ENCODE measurements at regions not wholly inside any gene's neighbourhood (a gene's known extent, or its start where the extent isn't known, plus 50 kb on each side); places are given as distances from the start of the nearest gene placed in this dataset.

DNA sequence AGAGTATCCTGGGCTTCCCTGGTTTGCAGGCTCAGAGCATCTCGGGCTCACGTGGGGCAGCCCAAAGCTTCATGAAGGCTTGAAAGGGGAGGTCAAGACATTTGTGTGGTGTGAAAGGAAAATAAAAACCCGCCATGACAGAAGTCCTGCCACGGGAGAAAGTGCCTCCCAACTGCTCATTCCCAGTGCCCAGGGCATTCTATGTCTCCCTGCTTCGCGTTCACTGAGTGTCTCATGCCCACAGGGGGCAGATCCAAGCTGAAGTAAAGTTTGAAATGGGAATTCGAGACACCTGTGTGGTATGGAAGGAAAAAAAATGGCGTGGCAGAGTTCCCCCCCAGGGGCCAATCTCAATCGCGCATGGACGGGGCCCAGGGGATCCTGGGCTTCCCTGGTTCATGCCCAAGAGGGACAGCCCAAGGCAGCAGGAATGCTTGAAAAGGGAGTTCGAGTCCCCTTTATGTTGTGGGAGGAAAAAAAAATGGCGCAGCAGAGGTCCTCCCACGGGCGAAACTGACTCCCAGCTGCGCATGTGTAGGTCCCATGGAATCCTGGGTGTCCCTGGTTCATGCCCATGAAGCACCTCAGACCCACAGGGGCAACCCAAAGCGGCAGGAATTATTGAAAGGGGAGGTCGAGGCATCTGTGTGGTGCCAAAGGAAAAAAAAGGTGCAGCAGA lies 576.7 kb downstream of the ALG10 start (continued):
- no peak for TF ChIP-seq ZNF792 (CRISPR knock-in tag; IDR thresholded peaks at IDR 0.05)

DNA sequence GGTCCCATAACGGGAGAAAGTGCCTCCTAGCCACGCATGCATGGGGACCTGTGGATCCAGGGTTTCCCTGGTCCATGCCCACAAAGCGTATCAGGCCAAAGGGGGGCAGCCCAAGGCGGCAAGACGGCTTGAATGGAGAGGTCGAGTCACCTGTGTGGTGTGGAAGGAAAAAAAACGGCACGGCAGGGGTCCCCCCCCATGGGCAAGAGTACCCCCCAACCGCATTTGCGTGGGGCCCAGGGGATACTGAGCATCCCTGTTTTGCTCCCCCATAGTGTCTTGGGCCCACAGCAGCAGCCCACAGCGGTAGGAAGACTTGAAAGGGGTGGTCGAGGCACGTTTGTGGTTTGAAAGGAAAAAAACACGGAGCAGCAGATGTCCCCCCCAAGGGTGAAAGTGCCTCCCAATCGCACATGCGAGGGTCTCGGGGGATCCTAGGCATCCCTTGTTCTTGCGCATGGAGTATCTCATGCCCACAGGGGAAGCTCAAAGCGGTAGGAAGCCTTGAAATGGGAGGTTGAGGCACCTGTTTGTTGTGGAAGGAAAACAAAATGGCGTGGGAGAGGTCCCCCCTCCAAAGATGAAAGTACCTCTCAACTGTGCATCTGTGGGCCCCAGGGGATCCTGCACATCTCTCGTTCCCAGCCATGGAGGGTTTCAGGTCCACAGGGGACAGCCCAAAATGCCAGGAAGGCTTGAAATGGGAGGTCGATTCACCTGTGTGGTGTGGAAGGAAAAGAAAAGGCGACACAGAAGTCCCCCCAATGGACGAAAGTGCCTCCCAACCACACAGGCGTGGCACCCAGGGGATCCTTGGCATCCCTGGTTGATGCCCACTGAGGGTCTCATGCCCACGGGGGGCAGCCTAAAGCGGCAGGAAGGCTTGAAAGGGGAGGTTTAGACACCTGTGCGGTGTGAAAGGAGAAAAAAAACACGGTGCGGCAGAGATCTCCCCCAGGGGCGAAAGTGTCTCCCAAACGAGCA lies 577.5 kb downstream of the ALG10 start:
- 21% methylated on average over 32 of the region's 32 CpGs for WGBS (ENCODE audit: low lambda C conversion rate)
- POLR2A ChIA-PET, result no interaction called here
- TF ChIP-seq, protein P1, sequence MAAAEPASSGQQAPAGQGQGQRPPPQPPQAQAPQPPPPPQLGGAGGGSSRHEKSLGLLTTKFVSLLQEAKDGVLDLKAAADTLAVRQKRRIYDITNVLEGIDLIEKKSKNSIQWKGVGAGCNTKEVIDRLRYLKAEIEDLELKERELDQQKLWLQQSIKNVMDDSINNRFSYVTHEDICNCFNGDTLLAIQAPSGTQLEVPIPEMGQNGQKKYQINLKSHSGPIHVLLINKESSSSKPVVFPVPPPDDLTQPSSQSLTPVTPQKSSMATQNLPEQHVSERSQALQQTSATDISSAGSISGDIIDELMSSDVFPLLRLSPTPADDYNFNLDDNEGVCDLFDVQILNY (CRISPR knock-in tag; conservative IDR thresholded peaks at IDR 0.05), result no peak
- no peak for TF ChIP-seq ZSCAN20 (CRISPR knock-in tag; IDR thresholded peaks at IDR 0.05; ENCODE audit: borderline replicate concordance)
- TF ChIP-seq, protein P2, sequence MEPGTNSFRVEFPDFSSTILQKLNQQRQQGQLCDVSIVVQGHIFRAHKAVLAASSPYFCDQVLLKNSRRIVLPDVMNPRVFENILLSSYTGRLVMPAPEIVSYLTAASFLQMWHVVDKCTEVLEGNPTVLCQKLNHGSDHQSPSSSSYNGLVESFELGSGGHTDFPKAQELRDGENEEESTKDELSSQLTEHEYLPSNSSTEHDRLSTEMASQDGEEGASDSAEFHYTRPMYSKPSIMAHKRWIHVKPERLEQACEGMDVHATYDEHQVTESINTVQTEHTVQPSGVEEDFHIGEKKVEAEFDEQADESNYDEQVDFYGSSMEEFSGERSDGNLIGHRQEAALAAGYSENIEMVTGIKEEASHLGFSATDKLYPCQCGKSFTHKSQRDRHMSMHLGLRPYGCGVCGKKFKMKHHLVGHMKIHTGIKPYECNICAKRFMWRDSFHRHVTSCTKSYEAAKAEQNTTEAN (CRISPR knock-in tag; conservative IDR thresholded peaks at IDR 0.05), result no peak
- no peak for TF ChIP-seq ATF7 (IDR thresholded peaks at IDR 0.05)
- TF ChIP-seq ATF7 (CRISPR knock-in tag; IDR thresholded peaks at IDR 0.05), result no peak
- TF ChIP-seq, protein P3, sequence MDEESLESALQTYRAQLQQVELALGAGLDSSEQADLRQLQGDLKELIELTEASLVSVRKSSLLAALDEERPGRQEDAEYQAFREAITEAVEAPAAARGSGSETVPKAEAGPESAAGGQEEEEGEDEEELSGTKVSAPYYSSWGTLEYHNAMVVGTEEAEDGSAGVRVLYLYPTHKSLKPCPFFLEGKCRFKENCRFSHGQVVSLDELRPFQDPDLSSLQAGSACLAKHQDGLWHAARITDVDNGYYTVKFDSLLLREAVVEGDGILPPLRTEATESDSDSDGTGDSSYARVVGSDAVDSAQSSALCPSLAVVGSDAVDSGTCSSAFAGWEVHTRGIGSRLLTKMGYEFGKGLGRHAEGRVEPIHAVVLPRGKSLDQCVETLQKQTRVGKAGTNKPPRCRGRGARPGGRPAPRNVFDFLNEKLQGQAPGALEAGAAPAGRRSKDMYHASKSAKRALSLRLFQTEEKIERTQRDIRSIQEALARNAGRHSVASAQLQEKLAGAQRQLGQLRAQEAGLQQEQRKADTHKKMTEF (CRISPR knock-in tag; IDR thresholded peaks at IDR 0.05), result no peak
- TF ChIP-seq, protein P4, sequence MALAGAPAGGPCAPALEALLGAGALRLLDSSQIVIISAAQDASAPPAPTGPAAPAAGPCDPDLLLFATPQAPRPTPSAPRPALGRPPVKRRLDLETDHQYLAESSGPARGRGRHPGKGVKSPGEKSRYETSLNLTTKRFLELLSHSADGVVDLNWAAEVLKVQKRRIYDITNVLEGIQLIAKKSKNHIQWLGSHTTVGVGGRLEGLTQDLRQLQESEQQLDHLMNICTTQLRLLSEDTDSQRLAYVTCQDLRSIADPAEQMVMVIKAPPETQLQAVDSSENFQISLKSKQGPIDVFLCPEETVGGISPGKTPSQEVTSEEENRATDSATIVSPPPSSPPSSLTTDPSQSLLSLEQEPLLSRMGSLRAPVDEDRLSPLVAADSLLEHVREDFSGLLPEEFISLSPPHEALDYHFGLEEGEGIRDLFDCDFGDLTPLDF (CRISPR knock-in tag; IDR thresholded peaks at IDR 0.05), result no peak
- TF ChIP-seq, protein P5, sequence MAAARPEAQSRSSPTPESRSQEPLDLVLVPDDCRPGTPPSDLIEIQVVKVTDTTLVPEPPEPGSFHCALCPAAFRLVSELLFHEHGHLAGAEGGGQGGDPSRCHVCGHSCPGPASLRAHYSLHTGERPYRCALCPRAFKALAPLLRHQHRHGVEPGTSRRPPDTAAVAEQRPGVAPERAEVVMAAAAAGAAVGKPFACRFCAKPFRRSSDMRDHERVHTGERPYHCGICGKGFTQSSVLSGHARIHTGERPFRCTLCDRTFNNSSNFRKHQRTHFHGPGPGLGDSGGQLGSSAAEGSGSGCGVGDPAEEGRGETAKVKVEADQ (CRISPR knock-in tag; IDR thresholded peaks at IDR 0.05; ENCODE audit: borderline replicate concordance), result no peak
- no peak for TF ChIP-seq DNMT1 (CRISPR knock-in tag; IDR thresholded peaks at IDR 0.05)
- TF ChIP-seq, protein P6, sequence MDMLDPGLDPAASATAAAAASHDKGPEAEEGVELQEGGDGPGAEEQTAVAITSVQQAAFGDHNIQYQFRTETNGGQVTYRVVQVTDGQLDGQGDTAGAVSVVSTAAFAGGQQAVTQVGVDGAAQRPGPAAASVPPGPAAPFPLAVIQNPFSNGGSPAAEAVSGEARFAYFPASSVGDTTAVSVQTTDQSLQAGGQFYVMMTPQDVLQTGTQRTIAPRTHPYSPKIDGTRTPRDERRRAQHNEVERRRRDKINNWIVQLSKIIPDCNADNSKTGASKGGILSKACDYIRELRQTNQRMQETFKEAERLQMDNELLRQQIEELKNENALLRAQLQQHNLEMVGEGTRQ (IDR thresholded peaks at IDR 0.05; ENCODE audit: low read depth, low read length), result no peak
- TF ChIP-seq, protein P6 (CRISPR knock-in tag; IDR thresholded peaks at IDR 0.05; ENCODE audit: borderline replicate concordance), result no peak
- no peak for TF ChIP-seq NAIF1 (CRISPR knock-in tag; IDR thresholded peaks at IDR 0.05; ENCODE audit: borderline replicate concordance)

More for the DNA sequence above, 577.5 kb downstream of the ALG10 start:
- H3K4me2 ChIP-seq (ENCODE audit: low read depth, low read length), result no peak overlapping the region
- DNase-seq (ENCODE audit: low spot score) (no peak), ATAC-seq (no peak), FAIRE-seq (no peak)
- BruUV-seq (replicated peaks), result no TSS peak
- H3K27me3 ChIP-seq (ENCODE audit: control insufficient read depth in 1 of 2, insufficient read depth in 2 of 2, low read length in 2 of 2), result no peaks in the 10 kb centered on the region
- H3K9me3 ChIP-seq (ENCODE audit: low read length), result peaks cover 100% of the 10 kb centered on the region
- in situ Hi-C loops (cut with HindIII; ENCODE audit: extremely low pct_ligation_motif_present, low pct_unique_long_range_greater_than_20kb), result loop anchor here (25.0 kb wide), 1 partner anchor 188 kb away; no protein-coding TSS in a partner anchor
- intact Hi-C loops (cut with micrococcal nuclease; ENCODE audit: unreplicated experiment), result no loop called here
- no peaks in the 10 kb centered on the region for H3K36me3 ChIP-seq (replicated peaks in 1 of 2; ENCODE audit: control insufficient read depth in 1 of 2, insufficient read depth in 2 of 2, low read length in 2 of 2)
- no peaks in the 10 kb centered on the region for H4K20me1 ChIP-seq (ENCODE audit: insufficient read depth, low read length)
- CTCF ChIA-PET (ENCODE audit: low intra/inter-chr PET ratio, low total read pairs), result no interaction called here
- H3K4me1 ChIP-seq (ENCODE audit: insufficient read depth, low read length), result no peaks in the 10 kb centered on the region
- no peak overlapping the region for H2AFZ ChIP-seq (ENCODE audit: low read length)
- H3K9ac ChIP-seq (ENCODE audit: insufficient read depth, low read depth, low read length), result no peak overlapping the region
- H3K4me3 ChIP-seq (replicated peaks in 1 of 3; ENCODE audit: insufficient read depth in 1 of 3, low read depth in 2 of 3, low read length in 3 of 3), result no peak overlapping the region
- no peak overlapping the region for H3K27ac ChIP-seq (ENCODE audit: extremely low read length, insufficient read depth, low read length)
- H3K79me2 ChIP-seq (ENCODE audit: insufficient read depth, low read length), result no peaks in the 10 kb centered on the region

Measured in HepG2 (cell line).